ENCODE measurements at regions not wholly inside any gene's neighbourhood (a gene's known extent, or its start where the extent isn't known, plus 50 kb on each side); places are given as distances from the start of the nearest gene placed in this dataset.

DNA sequence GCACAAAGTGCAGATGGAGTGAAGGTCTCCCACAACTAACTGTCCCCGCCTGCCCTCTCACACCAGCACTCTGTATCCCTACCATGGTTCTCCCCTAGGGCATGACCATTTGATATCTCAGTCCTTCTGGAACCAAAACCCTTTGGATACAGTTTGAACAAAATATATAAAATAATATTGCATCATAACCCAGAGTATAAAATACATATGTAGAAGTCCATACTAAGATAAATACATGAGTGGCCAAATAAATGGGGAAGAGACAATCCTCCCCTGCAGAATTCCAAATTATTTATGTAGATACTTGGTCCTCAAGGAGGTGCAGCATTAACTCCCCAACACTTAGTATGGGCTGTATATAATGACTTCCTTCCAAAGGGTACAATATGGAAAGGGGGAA is 207.4 kb downstream of the RRAGC start:
- TF ChIP-seq POLR2A (IDR thresholded peaks at IDR 0.05; ENCODE audit: borderline replicate concordance, extremely low read depth, insufficient read depth, insufficient read length) = no peak
- TF ChIP-seq, protein P1, sequence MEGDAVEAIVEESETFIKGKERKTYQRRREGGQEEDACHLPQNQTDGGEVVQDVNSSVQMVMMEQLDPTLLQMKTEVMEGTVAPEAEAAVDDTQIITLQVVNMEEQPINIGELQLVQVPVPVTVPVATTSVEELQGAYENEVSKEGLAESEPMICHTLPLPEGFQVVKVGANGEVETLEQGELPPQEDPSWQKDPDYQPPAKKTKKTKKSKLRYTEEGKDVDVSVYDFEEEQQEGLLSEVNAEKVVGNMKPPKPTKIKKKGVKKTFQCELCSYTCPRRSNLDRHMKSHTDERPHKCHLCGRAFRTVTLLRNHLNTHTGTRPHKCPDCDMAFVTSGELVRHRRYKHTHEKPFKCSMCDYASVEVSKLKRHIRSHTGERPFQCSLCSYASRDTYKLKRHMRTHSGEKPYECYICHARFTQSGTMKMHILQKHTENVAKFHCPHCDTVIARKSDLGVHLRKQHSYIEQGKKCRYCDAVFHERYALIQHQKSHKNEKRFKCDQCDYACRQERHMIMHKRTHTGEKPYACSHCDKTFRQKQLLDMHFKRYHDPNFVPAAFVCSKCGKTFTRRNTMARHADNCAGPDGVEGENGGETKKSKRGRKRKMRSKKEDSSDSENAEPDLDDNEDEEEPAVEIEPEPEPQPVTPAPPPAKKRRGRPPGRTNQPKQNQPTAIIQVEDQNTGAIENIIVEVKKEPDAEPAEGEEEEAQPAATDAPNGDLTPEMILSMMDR (IDR thresholded peaks at IDR 0.05 in 2 of 3, conservative IDR thresholded peaks at IDR 0.05 in 1 of 3; ENCODE audit: borderline replicate concordance in 1 of 3, insufficient read depth in 1 of 3, low read depth in 2 of 3, low read length in 2 of 3) = no peak
- TF ChIP-seq, protein P2, sequence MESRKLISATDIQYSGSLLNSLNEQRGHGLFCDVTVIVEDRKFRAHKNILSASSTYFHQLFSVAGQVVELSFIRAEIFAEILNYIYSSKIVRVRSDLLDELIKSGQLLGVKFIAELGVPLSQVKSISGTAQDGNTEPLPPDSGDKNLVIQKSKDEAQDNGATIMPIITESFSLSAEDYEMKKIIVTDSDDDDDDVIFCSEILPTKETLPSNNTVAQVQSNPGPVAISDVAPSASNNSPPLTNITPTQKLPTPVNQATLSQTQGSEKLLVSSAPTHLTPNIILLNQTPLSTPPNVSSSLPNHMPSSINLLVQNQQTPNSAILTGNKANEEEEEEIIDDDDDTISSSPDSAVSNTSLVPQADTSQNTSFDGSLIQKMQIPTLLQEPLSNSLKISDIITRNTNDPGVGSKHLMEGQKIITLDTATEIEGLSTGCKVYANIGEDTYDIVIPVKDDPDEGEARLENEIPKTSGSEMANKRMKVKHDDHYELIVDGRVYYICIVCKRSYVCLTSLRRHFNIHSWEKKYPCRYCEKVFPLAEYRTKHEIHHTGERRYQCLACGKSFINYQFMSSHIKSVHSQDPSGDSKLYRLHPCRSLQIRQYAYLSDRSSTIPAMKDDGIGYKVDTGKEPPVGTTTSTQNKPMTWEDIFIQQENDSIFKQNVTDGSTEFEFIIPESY (IDR thresholded peaks at IDR 0.05; ENCODE audit: extremely low read depth, insufficient replicate concordance, low read length) = no peak
- TF ChIP-seq EGR1 (IDR thresholded peaks at IDR 0.05; ENCODE audit: low read depth) = no peak
- TF ChIP-seq CEBPB (IDR thresholded peaks at IDR 0.05; ENCODE audit: low read depth) = no peak
- TF ChIP-seq, protein P3, sequence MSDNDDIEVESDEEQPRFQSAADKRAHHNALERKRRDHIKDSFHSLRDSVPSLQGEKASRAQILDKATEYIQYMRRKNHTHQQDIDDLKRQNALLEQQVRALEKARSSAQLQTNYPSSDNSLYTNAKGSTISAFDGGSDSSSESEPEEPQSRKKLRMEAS (IDR thresholded peaks at IDR 0.05) = no peak
- TF ChIP-seq, protein P4, sequence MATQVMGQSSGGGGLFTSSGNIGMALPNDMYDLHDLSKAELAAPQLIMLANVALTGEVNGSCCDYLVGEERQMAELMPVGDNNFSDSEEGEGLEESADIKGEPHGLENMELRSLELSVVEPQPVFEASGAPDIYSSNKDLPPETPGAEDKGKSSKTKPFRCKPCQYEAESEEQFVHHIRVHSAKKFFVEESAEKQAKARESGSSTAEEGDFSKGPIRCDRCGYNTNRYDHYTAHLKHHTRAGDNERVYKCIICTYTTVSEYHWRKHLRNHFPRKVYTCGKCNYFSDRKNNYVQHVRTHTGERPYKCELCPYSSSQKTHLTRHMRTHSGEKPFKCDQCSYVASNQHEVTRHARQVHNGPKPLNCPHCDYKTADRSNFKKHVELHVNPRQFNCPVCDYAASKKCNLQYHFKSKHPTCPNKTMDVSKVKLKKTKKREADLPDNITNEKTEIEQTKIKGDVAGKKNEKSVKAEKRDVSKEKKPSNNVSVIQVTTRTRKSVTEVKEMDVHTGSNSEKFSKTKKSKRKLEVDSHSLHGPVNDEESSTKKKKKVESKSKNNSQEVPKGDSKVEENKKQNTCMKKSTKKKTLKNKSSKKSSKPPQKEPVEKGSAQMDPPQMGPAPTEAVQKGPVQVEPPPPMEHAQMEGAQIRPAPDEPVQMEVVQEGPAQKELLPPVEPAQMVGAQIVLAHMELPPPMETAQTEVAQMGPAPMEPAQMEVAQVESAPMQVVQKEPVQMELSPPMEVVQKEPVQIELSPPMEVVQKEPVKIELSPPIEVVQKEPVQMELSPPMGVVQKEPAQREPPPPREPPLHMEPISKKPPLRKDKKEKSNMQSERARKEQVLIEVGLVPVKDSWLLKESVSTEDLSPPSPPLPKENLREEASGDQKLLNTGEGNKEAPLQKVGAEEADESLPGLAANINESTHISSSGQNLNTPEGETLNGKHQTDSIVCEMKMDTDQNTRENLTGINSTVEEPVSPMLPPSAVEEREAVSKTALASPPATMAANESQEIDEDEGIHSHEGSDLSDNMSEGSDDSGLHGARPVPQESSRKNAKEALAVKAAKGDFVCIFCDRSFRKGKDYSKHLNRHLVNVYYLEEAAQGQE (IDR thresholded peaks at IDR 0.05; ENCODE audit: low read depth) = no peak
- TF ChIP-seq POLR2AphosphoS5 (IDR thresholded peaks at IDR 0.05; ENCODE audit: low read depth, low read length) = no peak
- TF ChIP-seq EZH2 (IDR thresholded peaks at IDR 0.05) = no peak
- no peak for TF ChIP-seq ZFX (IDR thresholded peaks at IDR 0.05)
- TF ChIP-seq, protein P5, sequence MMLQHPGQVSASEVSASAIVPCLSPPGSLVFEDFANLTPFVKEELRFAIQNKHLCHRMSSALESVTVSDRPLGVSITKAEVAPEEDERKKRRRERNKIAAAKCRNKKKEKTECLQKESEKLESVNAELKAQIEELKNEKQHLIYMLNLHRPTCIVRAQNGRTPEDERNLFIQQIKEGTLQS (IDR thresholded peaks at IDR 0.05) = no peak
- TF ChIP-seq ELF1 (IDR thresholded peaks at IDR 0.05; ENCODE audit: borderline replicate concordance, low read depth) = no peak
